ENCODE measurements at regions not wholly inside any gene's neighbourhood (a gene's known extent, or its start where the extent isn't known, plus 50 kb on each side); places are given as distances from the start of the nearest gene placed in this dataset.

- no peak overlapping the region for H2AFZ ChIP-seq (replicated peaks)
- H3K27me3 ChIP-seq: no peaks in the 10 kb centered on the region
- Mint-ChIP-seq H3K36me3 (no peaks in the 10 kb centered on the region), H3K27me3 (ENCODE audit: insufficient read depth, low read depth) (no peaks in the 10 kb centered on the region), H3K27ac (no peak overlapping the region), H3K9me3 (peaks cover 3% of the 10 kb centered on the region), H3K4me1 (no peaks in the 10 kb centered on the region), H3K4me3 (no peak overlapping the region)
- H3F3A ChIP-seq (ENCODE audit: low read depth): no peaks in the 10 kb centered on the region
- no peak overlapping the region for H3K4me2 ChIP-seq
- TF ChIP-seq CTCF (IDR thresholded peaks at IDR 0.05) (no peak), EZH2 (IDR thresholded peaks at IDR 0.05) (no peak), EZH2phosphoT487 (IDR thresholded peaks at IDR 0.05) (no peak)
- no peaks in the 10 kb centered on the region for H3K4me1 ChIP-seq
- no peaks in the 10 kb centered on the region for H4K20me1 ChIP-seq (ENCODE audit: low read depth)
- no peaks in the 10 kb centered on the region for H3K79me2 ChIP-seq (ENCODE audit: low read depth)
- no peaks in the 10 kb centered on the region for H3K36me3 ChIP-seq
- H3K4me3 ChIP-seq: no peak overlapping the region
- no peak overlapping the region for H3K9ac ChIP-seq
- no peak overlapping the region for H3K27ac ChIP-seq
- no peak for DNase-seq (ENCODE audit: low spot score)
- no peaks in the 10 kb centered on the region for H3K9me3 ChIP-seq (ENCODE audit: low read depth)
Measured at GRCh38 chr1:172815740-172816139, 156.8 kb downstream of the FASLG start.

GRCh38 chr1:172818841-172819527 lies 160.1 kb downstream of the FASLG start:
- H2AFZ ChIP-seq (replicated peaks): peak overlapping the region; percentile 48
- H3K27me3 Mint-ChIP-seq (ENCODE audit: insufficient read depth, low read depth): no peaks in the 10 kb centered on the region
- no peak overlapping the region for H3K4me3 Mint-ChIP-seq

GRCh38 chr1:172820475-172821158 lies 161.7 kb downstream of the FASLG start:
- H2AFZ ChIP-seq (replicated peaks): no peak overlapping the region
- H3K36me3 ChIP-seq: no peaks in the 10 kb centered on the region
- H3K4me2 ChIP-seq: no peak overlapping the region
- no peak overlapping the region for H3K27ac ChIP-seq
- H4K20me1 ChIP-seq (ENCODE audit: low read depth): no peaks in the 10 kb centered on the region
- H3K4me3 Mint-ChIP-seq: no peak overlapping the region
- no peaks in the 10 kb centered on the region for H3K27me3 ChIP-seq
- no peaks in the 10 kb centered on the region for H3F3A ChIP-seq (ENCODE audit: low read depth)
- DNase-seq (ENCODE audit: low spot score): no peak
- TF ChIP-seq EZH2 (IDR thresholded peaks at IDR 0.05) (no peak), EZH2phosphoT487 (IDR thresholded peaks at IDR 0.05) (no peak), CTCF (IDR thresholded peaks at IDR 0.05) (no peak)
- no peaks in the 10 kb centered on the region for H3K4me1 ChIP-seq
- no peaks in the 10 kb centered on the region for H3K9me3 Mint-ChIP-seq
- no peak overlapping the region for H3K9ac ChIP-seq
- no peak overlapping the region for H3K4me3 ChIP-seq
- no peaks in the 10 kb centered on the region for H3K4me1 Mint-ChIP-seq
- no peaks in the 10 kb centered on the region for H3K9me3 ChIP-seq (ENCODE audit: low read depth)
- H3K79me2 ChIP-seq (ENCODE audit: low read depth): no peaks in the 10 kb centered on the region
- no peaks in the 10 kb centered on the region for H3K27me3 Mint-ChIP-seq (ENCODE audit: insufficient read depth, low read depth)
- H3K27ac Mint-ChIP-seq: no peak overlapping the region
- no peaks in the 10 kb centered on the region for H3K36me3 Mint-ChIP-seq

More at GRCh38 chr1:172818841-172819527, 160.1 kb downstream of the FASLG start:
- Mint-ChIP-seq H3K27ac (no peak overlapping the region), H3K9me3 (no peaks in the 10 kb centered on the region), H3K4me1 (no peaks in the 10 kb centered on the region), H3K36me3 (no peaks in the 10 kb centered on the region)
- no peak overlapping the region for H3K9ac ChIP-seq
- H3K4me3 ChIP-seq: no peak overlapping the region
- H4K20me1 ChIP-seq (ENCODE audit: low read depth): no peaks in the 10 kb centered on the region
- H3K79me2 ChIP-seq (ENCODE audit: low read depth): no peaks in the 10 kb centered on the region
- TF ChIP-seq EZH2phosphoT487 (IDR thresholded peaks at IDR 0.05): no peak
- no peak for TF ChIP-seq CTCF (IDR thresholded peaks at IDR 0.05)
- no peak for TF ChIP-seq EZH2 (IDR thresholded peaks at IDR 0.05)
- no peaks in the 10 kb centered on the region for H3K36me3 ChIP-seq
- DNase-seq (ENCODE audit: low spot score): no peak
- H3F3A ChIP-seq (ENCODE audit: low read depth): no peaks in the 10 kb centered on the region
- no peak overlapping the region for H3K27ac ChIP-seq
- no peaks in the 10 kb centered on the region for H3K4me1 ChIP-seq
- no peaks in the 10 kb centered on the region for H3K9me3 ChIP-seq (ENCODE audit: low read depth)
- H3K4me2 ChIP-seq: no peak overlapping the region
- no peaks in the 10 kb centered on the region for H3K27me3 ChIP-seq
